GM12878 (cell line): ENCODE measurements at regions not wholly inside any gene's neighbourhood (a gene's known extent, or its start where the extent isn't known, plus 50 kb on each side); places are given as distances from the start of the nearest gene placed in this dataset.

Source experiments
- BHLHE40 ChIP-seq, 2 experiments: fragments of 450-650 bp in 1 of 2; IDR thresholded peaks; 2 replicates each; pipeline ENCODE4 v1.6.1; 2011 to 2017; ENCODE audit warnings: low read depth in 2 of 2, borderline replicate concordance in 1 of 2, improper control_type of control experiment in 1 of 2, low read length in 1 of 2, mild to moderate bottlenecking in 1 of 2
- CHD4 ChIP-seq: fragments of 200-600 bp; sonication (generic); IDR thresholded peaks from 2 replicates; pipeline ENCODE4 v1.6.1; 2016; ENCODE audit warnings: mild to moderate bottlenecking
- EGR1 ChIP-seq, 2 experiments: IDR thresholded peaks; 1 replicate in 1 of 2; 2 replicates in 1 of 2; pipeline ENCODE4 v1.6.1; 2011 to 2012; ENCODE audit warnings: low read depth in 2 of 2, low read length in 2 of 2, borderline replicate concordance in 1 of 2, mild to moderate bottlenecking in 1 of 2, moderate library complexity in 1 of 2
- EP300 ChIP-seq, 2 experiments: fragments of 150-350 bp in 1 of 2; IDR thresholded peaks; 2 replicates each; pipeline ENCODE4 v1.6.1; 2011 to 2012; ENCODE audit warnings: low read depth in 2 of 2, low read length in 2 of 2, borderline replicate concordance in 1 of 2, improper control_type of control experiment in 1 of 2, inconsistent platforms in 1 of 2; ENCODE audit not compliant: control insufficient read depth in 1 of 2
- JUND ChIP-seq: IDR thresholded peaks from 2 replicates; pipeline ENCODE4 v1.6.1; 2012; ENCODE audit warnings: low read depth, mild to moderate bottlenecking, low read length, improper control_type of control experiment, moderate library complexity
- POLR2AphosphoS5 ChIP-seq: IDR thresholded peaks from 2 replicates; pipeline ENCODE4 v1.6.1; 2011; ENCODE audit warnings: mild to moderate bottlenecking, low read length, inconsistent platforms
- POU2F2 ChIP-seq: IDR thresholded peaks from 3 replicates; pipeline ENCODE4 v1.6.1; 2011; ENCODE audit warnings: low read depth, mild to moderate bottlenecking, low read length, borderline replicate concordance
- RAD21 ChIP-seq: IDR thresholded peaks from 2 replicates; pipeline ENCODE4 v1.6.1; 2011; ENCODE audit warnings: mild to moderate bottlenecking, low read depth, low read length, moderate library complexity; ENCODE audit not compliant: insufficient read depth
- RFX5 ChIP-seq: IDR thresholded peaks from 2 replicates; pipeline ENCODE4 v1.6.1; 2011; ENCODE audit warnings: low read depth, low read length, improper control_type of control experiment
- SMC3 ChIP-seq: IDR thresholded peaks from 2 replicates; pipeline ENCODE4 v1.6.1; 2011; ENCODE audit warnings: low read length, improper control_type of control experiment, borderline replicate concordance
- TAF1 ChIP-seq: IDR thresholded peaks from 2 replicates; pipeline ENCODE4 v1.6.1; 2011; ENCODE audit warnings: mild to moderate bottlenecking, low read depth, low read length, borderline replicate concordance
- TF ChIP-seq, protein P1 (sequence below), 3 experiments: IDR thresholded peaks in 2 of 3; conservative IDR thresholded peaks in 1 of 3; 2 replicates each; pipeline ENCODE4 v1.5.1; 2011; ENCODE audit warnings: low read depth in 3 of 3, low read length in 3 of 3, mild to moderate bottlenecking in 3 of 3, control low read depth in 2 of 3, moderate library complexity in 2 of 3, inconsistent platforms in 1 of 3, mixed read lengths in 1 of 3; ENCODE audit not compliant: control insufficient read depth in 2 of 3, insufficient read depth in 1 of 3; ENCODE audit errors: extremely low read depth in 1 of 3
- TF ChIP-seq, protein P2 (sequence below): fragments of 450-650 bp; conservative IDR thresholded peaks from 2 replicates; pipeline ENCODE4 v1.6.1; 2017; ENCODE audit warnings: mild to moderate bottlenecking, moderate library complexity

DNA sequence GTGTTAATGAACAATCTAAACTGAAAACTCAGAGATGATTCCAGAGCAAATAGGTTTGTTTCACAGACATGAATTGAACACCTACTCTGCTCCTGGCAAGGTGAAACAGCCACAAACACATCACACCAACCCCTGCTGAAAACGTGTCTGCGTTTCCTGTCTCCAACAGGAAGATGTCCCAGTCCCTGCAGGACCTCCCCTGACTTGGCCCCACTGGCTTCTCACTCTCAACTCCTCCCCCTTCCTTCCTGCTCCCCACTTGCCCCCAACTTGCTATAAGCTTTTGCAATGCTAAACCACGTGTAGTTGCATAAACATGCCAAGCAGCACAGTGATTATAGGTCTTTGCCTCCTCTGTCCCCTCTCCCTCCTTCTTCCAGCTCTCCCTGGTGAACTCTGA lies 567.6 kb downstream of the BCL11B start:
- TF ChIP-seq, protein P1, sequence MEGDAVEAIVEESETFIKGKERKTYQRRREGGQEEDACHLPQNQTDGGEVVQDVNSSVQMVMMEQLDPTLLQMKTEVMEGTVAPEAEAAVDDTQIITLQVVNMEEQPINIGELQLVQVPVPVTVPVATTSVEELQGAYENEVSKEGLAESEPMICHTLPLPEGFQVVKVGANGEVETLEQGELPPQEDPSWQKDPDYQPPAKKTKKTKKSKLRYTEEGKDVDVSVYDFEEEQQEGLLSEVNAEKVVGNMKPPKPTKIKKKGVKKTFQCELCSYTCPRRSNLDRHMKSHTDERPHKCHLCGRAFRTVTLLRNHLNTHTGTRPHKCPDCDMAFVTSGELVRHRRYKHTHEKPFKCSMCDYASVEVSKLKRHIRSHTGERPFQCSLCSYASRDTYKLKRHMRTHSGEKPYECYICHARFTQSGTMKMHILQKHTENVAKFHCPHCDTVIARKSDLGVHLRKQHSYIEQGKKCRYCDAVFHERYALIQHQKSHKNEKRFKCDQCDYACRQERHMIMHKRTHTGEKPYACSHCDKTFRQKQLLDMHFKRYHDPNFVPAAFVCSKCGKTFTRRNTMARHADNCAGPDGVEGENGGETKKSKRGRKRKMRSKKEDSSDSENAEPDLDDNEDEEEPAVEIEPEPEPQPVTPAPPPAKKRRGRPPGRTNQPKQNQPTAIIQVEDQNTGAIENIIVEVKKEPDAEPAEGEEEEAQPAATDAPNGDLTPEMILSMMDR (IDR thresholded peaks at IDR 0.05 in 2 of 3, conservative IDR thresholded peaks at IDR 0.05 in 1 of 3; ENCODE audit: control insufficient read depth in 2 of 3, extremely low read depth in 1 of 3, insufficient read depth in 1 of 3, low read depth in 3 of 3, low read length in 3 of 3), result no peak
- TF ChIP-seq JUND, result no peak
- TF ChIP-seq TAF1, result no peak
- TF ChIP-seq RFX5, result no peak
- TF ChIP-seq SMC3, result no peak
- no peak for TF ChIP-seq EGR1 (IDR thresholded peaks at IDR 0.05; ENCODE audit: borderline replicate concordance in 1 of 2, low read depth in 2 of 2, low read length in 2 of 2)
- TF ChIP-seq, protein P2, sequence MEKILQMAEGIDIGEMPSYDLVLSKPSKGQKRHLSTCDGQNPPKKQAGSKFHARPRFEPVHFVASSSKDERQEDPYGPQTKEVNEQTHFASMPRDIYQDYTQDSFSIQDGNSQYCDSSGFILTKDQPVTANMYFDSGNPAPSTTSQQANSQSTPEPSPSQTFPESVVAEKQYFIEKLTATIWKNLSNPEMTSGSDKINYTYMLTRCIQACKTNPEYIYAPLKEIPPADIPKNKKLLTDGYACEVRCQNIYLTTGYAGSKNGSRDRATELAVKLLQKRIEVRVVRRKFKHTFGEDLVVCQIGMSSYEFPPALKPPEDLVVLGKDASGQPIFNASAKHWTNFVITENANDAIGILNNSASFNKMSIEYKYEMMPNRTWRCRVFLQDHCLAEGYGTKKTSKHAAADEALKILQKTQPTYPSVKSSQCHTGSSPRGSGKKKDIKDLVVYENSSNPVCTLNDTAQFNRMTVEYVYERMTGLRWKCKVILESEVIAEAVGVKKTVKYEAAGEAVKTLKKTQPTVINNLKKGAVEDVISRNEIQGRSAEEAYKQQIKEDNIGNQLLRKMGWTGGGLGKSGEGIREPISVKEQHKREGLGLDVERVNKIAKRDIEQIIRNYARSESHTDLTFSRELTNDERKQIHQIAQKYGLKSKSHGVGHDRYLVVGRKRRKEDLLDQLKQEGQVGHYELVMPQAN, result no peak
- TF ChIP-seq RAD21, result no peak
- TF ChIP-seq EP300 (IDR thresholded peaks at IDR 0.05; ENCODE audit: borderline replicate concordance in 1 of 2, control insufficient read depth in 1 of 2, low read depth in 2 of 2, low read length in 2 of 2), result no peak
- TF ChIP-seq BHLHE40 (IDR thresholded peaks at IDR 0.05; ENCODE audit: borderline replicate concordance in 1 of 2, low read depth in 2 of 2, low read length in 1 of 2), result no peak
- TF ChIP-seq POU2F2, result no peak
- no peak for TF ChIP-seq CHD4
- no peak for TF ChIP-seq POLR2AphosphoS5
